HL-60 (cell line): ENCODE measurements at regions not wholly inside any gene's neighbourhood (a gene's known extent, or its start where the extent isn't known, plus 50 kb on each side); places are given as distances from the start of the nearest gene placed in this dataset.

Source experiments
- CTCF ChIP-seq: IDR thresholded peaks from one replicate; pipeline ENCODE4 v1.5.1; 2011; ENCODE audit warnings: low read length, control low read depth, inconsistent platforms; ENCODE audit not compliant: insufficient read depth
- POLR2AphosphoS5 ChIP-seq: IDR thresholded peaks from 2 replicates; pipeline ENCODE4 v1.6.1; 2012; ENCODE audit warnings: low read depth
- REST ChIP-seq: IDR thresholded peaks from 2 replicates; pipeline ENCODE4 v1.6.1; 2012; ENCODE audit warnings: low read depth; ENCODE audit not compliant: insufficient replicate concordance

GRCh38 chrX:144616317-144616716, 631.0 kb upstream of the SPANXN1 start:
- no peak for TF ChIP-seq CTCF
- no peak for TF ChIP-seq POLR2AphosphoS5
- TF ChIP-seq REST = no peak
